ENCODE measurements at regions not wholly inside any gene's neighbourhood (a gene's known extent, or its start where the extent isn't known, plus 50 kb on each side); places are given as distances from the start of the nearest gene placed in this dataset.

DNA sequence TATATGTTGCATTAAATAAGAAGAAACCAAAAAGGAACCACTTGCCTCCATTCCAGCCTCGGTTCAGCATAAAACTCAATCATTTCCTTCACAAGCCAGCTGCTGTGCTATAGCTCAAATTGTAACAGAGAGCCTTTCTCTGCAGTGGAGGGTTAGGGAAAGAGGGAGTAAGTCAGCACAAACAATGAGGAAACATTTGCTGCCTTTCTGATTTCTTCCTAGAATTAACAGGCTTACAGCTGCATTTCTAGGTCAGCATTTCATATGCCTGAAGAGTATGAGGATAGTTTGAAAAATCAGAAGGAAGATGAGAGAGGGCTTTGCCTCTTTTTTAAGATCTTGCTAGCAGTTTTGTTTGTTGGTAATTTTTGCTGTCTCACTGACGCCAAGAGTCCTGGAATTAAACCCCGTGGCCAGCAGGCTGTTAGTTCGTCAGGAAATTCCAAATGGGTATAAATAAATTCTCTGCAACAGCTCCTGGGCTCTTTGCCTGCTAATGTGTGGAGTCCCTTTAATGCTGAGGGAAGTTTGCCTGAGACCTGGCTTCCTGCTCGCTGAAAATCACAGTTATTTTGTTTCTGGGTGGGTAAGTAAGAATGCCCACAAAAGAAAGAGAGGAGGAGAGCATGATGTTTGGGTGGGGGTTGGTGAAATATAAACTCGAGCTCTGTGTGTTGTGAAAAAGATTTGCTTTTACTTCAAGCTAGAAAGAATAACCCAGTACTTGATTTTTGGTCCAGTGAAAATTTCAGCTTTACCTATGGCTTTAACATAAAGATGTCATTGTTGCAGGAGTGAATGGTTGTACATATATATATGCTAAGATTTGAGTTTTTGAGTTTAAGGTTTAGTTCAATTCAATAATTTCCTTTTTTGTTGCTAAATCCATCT lies 148.1 kb upstream of the DMRT1 start:
- Histone ChIP-seq H3F3A (replicated peaks; ENCODE audit: insufficient read depth) (peaks cover 39% of the 10 kb centered on the region), H4K20me1 (ENCODE audit: insufficient read depth) (no peaks in the 10 kb centered on the region), H3K36me3 (replicated peaks in 1 of 2; ENCODE audit: control insufficient read depth in 1 of 2, insufficient read depth in 2 of 2, low read length in 1 of 2) (no peaks in the 10 kb centered on the region), H3K79me2 (ENCODE audit: insufficient read depth) (peaks cover 16% of the 10 kb centered on the region; the same call in 1 of the 2 replicates), H3K4me3 (ENCODE audit: low read depth in 2 of 2, low read length in 1 of 2) (peak overlapping the region; percentile 32 to 54; a peak in 3 of 4 replicates), H3K27me3 (ENCODE audit: insufficient read depth) (no peaks in the 10 kb centered on the region), H3K27ac (ENCODE audit: low read depth in 2 of 2, low read length in 1 of 2) (peak overlapping the region; percentile 87 to 88), H3K4me2 (peak overlapping the region; percentile 76), H3K9me2 (no peaks in the 10 kb centered on the region), H2AFZ (ENCODE audit: low read depth) (peak overlapping the region; percentile 50), H3K9ac (peak overlapping the region; percentile 68), H3K9me3 (no peaks in the 10 kb centered on the region), H3K4me1 (ENCODE audit: control insufficient read depth in 1 of 2, insufficient read depth in 2 of 2, low read depth in 1 of 2, low read length in 1 of 2) (peaks cover 2 to 26% of the 10 kb centered on the region in 2 experiments)
- TF ChIP-seq CHD2 (IDR thresholded peaks at IDR 0.05; ENCODE audit: low read length, partially characterized antibody) = no peak
- TF ChIP-seq FOSL2 (IDR thresholded peaks at IDR 0.05; ENCODE audit: borderline replicate concordance, low read depth) = no peak
- 0 out of 4 replicates have a peak, but pooled peaks of 1 of the 2 experiments have one; percentile 30 for TF ChIP-seq EP300 (IDR thresholded peaks at IDR 0.05; ENCODE audit: borderline replicate concordance in 1 of 2, low read depth in 1 of 2, low read length in 1 of 2)
- TF ChIP-seq, protein P1, sequence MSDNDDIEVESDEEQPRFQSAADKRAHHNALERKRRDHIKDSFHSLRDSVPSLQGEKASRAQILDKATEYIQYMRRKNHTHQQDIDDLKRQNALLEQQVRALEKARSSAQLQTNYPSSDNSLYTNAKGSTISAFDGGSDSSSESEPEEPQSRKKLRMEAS (IDR thresholded peaks at IDR 0.05; ENCODE audit: low read depth) = no peak
- TF ChIP-seq, protein P2, sequence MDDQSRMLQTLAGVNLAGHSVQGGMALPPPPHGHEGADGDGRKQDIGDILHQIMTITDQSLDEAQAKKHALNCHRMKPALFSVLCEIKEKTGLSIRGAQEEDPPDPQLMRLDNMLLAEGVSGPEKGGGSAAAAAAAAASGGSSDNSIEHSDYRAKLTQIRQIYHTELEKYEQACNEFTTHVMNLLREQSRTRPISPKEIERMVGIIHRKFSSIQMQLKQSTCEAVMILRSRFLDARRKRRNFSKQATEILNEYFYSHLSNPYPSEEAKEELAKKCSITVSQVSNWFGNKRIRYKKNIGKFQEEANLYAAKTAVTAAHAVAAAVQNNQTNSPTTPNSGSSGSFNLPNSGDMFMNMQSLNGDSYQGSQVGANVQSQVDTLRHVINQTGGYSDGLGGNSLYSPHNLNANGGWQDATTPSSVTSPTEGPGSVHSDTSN (IDR thresholded peaks at IDR 0.05) = peak; percentile 40; the same call in 1 of the 2 replicates
- 1% methylated on average over 6 of the region's 6 CpGs for WGBS (ENCODE audit: low lambda C conversion rate)
- DNase-seq = no peak
- POLR2A ChIA-PET = no interaction called here
- CTCF ChIA-PET = no interaction called here

DNA sequence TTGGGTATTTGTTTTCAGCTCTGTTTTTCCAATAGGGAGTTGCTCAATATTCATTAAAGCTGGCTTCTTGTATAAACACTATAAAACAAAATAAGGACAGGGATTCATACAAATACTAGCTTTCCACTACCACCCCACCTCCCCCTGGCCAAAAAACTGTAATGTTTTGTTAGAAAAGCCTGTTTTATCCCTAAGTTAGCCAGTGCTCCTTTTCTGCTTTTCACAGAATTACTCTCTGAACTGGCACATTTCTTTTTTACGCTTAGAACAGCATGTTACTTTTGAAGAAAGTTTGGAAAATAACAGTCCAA lies 147.4 kb upstream of the DMRT1 start:
- 51% methylated on average over 1 of the region's 1 CpG for WGBS (ENCODE audit: low lambda C conversion rate)
- Histone ChIP-seq H3F3A (replicated peaks; ENCODE audit: insufficient read depth) (peaks cover 45% of the 10 kb centered on the region), H3K4me1 (ENCODE audit: control insufficient read depth in 1 of 2, insufficient read depth in 2 of 2, low read depth in 1 of 2, low read length in 1 of 2) (peaks cover 2 to 32% of the 10 kb centered on the region in 2 experiments), H3K9me2 (no peaks in the 10 kb centered on the region), H3K4me3 (ENCODE audit: low read depth in 2 of 2, low read length in 1 of 2) (peak overlapping the region; percentile 32 to 54; a peak in 3 of 4 replicates), H3K27ac (ENCODE audit: low read depth in 2 of 2, low read length in 1 of 2) (peak overlapping the region; percentile 87 to 88; a peak in 3 of 4 replicates), H3K27me3 (ENCODE audit: insufficient read depth) (no peaks in the 10 kb centered on the region), H3K36me3 (replicated peaks in 1 of 2; ENCODE audit: control insufficient read depth in 1 of 2, insufficient read depth in 2 of 2, low read length in 1 of 2) (no peaks in the 10 kb centered on the region), H3K4me2 (peak overlapping the region; percentile 76), H3K9me3 (no peaks in the 10 kb centered on the region), H2AFZ (ENCODE audit: low read depth) (no peak overlapping the region; the same call in 1 of the 2 replicates), H3K79me2 (ENCODE audit: insufficient read depth) (peaks cover 16% of the 10 kb centered on the region; the same call in 1 of the 2 replicates), H4K20me1 (ENCODE audit: insufficient read depth) (no peaks in the 10 kb centered on the region), H3K9ac (peak overlapping the region; percentile 68)
- no peak for DNase-seq
- ChIA-PET CTCF (no interaction called here), POLR2A (no interaction called here)
- TF ChIP-seq, protein P3, sequence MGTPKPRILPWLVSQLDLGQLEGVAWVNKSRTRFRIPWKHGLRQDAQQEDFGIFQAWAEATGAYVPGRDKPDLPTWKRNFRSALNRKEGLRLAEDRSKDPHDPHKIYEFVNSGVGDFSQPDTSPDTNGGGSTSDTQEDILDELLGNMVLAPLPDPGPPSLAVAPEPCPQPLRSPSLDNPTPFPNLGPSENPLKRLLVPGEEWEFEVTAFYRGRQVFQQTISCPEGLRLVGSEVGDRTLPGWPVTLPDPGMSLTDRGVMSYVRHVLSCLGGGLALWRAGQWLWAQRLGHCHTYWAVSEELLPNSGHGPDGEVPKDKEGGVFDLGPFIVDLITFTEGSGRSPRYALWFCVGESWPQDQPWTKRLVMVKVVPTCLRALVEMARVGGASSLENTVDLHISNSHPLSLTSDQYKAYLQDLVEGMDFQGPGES (IDR thresholded peaks at IDR 0.05; ENCODE audit: low read depth, low read length) = no peak
- TF ChIP-seq, protein P2 (IDR thresholded peaks at IDR 0.05) = no peak
- TF ChIP-seq SIN3A (IDR thresholded peaks at IDR 0.05; ENCODE audit: borderline replicate concordance, low read depth, low read length) (no peak), MXI1 (IDR thresholded peaks at IDR 0.05; ENCODE audit: low read depth, low read length) (no peak), RFX5 (IDR thresholded peaks at IDR 0.05; ENCODE audit: low read length) (no peak), NRF1 (IDR thresholded peaks at IDR 0.05; ENCODE audit: low read depth, low read length) (no peak), SMC3 (IDR thresholded peaks at IDR 0.05; ENCODE audit: low read depth, low read length) (no peak), TCF12 (IDR thresholded peaks at IDR 0.05) (no peak)
- TF ChIP-seq, protein P4, sequence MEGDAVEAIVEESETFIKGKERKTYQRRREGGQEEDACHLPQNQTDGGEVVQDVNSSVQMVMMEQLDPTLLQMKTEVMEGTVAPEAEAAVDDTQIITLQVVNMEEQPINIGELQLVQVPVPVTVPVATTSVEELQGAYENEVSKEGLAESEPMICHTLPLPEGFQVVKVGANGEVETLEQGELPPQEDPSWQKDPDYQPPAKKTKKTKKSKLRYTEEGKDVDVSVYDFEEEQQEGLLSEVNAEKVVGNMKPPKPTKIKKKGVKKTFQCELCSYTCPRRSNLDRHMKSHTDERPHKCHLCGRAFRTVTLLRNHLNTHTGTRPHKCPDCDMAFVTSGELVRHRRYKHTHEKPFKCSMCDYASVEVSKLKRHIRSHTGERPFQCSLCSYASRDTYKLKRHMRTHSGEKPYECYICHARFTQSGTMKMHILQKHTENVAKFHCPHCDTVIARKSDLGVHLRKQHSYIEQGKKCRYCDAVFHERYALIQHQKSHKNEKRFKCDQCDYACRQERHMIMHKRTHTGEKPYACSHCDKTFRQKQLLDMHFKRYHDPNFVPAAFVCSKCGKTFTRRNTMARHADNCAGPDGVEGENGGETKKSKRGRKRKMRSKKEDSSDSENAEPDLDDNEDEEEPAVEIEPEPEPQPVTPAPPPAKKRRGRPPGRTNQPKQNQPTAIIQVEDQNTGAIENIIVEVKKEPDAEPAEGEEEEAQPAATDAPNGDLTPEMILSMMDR (IDR thresholded peaks at IDR 0.05) = no peak

Measured in SK-N-SH (cell line).